H1 (cell line): ENCODE measurements at regions not wholly inside any gene's neighbourhood (a gene's known extent, or its start where the extent isn't known, plus 50 kb on each side); places are given as distances from the start of the nearest gene placed in this dataset.

ENCODE experiments used
- RFX5 ChIP-seq: IDR thresholded peaks from 2 replicates; pipeline ENCODE4 v1.6.1; 2011; ENCODE audit warnings: low read depth, low read length, improper control_type of control experiment, borderline replicate concordance
- SIN3A ChIP-seq, 2 experiments: IDR thresholded peaks in 1 of 2; conservative IDR thresholded peaks in 1 of 2; 2 replicates each; pipeline ENCODE4 v1.6.1; 2011 to 2012; ENCODE audit warnings: low read length in 2 of 2, improper control_type of control experiment in 1 of 2, low read depth in 1 of 2, mild to moderate bottlenecking in 1 of 2
- TCF12 ChIP-seq: IDR thresholded peaks from 2 replicates; pipeline ENCODE4 v1.6.1; 2011; ENCODE audit warnings: low read depth, mild to moderate bottlenecking, low read length

DNA sequence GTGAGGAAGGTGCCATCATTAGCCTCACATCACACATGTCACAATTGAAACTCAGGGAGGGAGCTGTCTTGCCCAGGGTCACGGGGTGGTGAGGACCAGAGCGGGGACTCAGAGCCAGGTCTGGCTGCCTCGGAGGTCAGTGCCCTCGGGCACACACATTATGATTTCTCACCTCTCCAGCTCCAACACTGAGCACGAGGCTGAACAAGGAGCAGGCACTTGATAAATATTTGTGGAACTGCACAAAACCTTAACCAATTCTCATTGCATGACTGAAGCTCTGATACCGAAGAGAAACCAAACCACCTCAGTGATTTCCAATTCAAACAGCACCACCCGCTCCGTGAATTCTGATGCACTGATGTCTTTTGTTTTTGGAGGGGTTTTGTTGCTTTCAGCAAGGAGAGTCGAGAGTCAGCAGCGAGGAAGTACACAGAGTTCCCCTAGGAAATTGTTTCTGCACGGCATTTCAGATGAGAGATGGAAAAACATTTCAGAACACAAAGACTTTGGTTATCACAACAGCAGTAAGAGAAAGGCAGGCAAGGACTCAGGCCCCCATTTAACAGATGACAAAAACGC lies 55.3 kb upstream of the ZMIZ1 start (continued):
- no peak for TF ChIP-seq TCF12
- TF ChIP-seq RFX5: no peak
- no peak for TF ChIP-seq SIN3A (conservative IDR thresholded peaks at IDR 0.05 in 1 of 2, IDR thresholded peaks at IDR 0.05 in 1 of 2; ENCODE audit: low read depth in 1 of 2, low read length in 2 of 2)
